Hepatocyte (in vitro differentiated cells): ENCODE measurements at regions not wholly inside any gene's neighbourhood (a gene's known extent, or its start where the extent isn't known, plus 50 kb on each side); places are given as distances from the start of the nearest gene placed in this dataset.

Experiments used
- CTCF ChIP-seq: fragments of 200-600 bp; sonication (generic); IDR thresholded peaks from 2 replicates; pipeline ENCODE4 v1.5.1; 2016; ENCODE audit warnings: antibody characterized with exemption, mild to moderate bottlenecking; ENCODE audit not compliant: poor library complexity
- EZH2 ChIP-seq: fragments of 200-600 bp; sonication (generic); IDR thresholded peaks from 2 replicates; pipeline ENCODE4 v1.6.1; 2016; ENCODE audit warnings: antibody characterized with exemption, mild to moderate bottlenecking, borderline replicate concordance

GRCh38 chr2:109724533-109725460 lies 69.3 kb upstream of the RGPD5 start:
- no peak for TF ChIP-seq CTCF
- no peak for TF ChIP-seq EZH2
